HG02870 (cell line): ENCODE measurements at regions not wholly inside any gene's neighbourhood (a gene's known extent, or its start where the extent isn't known, plus 50 kb on each side); places are given as distances from the start of the nearest gene placed in this dataset.
"Not testable (repeated sequence)": the region's sequence is repeated elsewhere in the genome, so short reads cannot be mapped to it uniquely, and the experiment has no call there.

Source experiments
- ATAC-seq: cut with Tn5 transposase; IDR thresholded peaks from one replicate; pipeline ENCODE4 v1.9.1; 2021; ENCODE audit warnings: mild to moderate bottlenecking, moderate library complexity; ENCODE audit not compliant: unreplicated experiment

DNA sequence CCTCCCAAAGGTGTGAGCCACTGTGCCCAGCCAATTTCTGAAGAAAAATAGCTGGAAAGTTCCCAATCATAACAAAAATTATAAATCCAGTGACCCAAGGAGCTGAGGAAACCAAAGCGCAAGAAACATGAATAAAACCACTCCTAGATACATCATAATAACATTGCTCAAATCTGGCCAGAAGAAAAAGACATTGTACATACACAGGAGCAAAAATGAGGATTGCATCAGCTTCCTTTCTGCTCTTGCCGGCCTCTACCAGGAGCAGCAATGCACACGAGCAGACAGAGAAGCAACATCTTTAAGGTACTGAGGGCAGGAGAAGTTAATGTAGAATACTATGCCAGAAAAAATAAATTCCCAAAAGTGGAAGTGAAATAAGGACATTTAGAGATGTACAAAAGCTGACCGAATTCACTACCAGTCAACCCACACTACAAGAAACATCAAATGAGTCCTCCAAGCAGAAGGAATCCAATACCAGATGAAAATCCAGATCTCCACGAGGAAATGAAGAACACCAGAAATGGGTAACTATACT, 127.0 kb upstream of the NBPF11 start:
- ATAC-seq = not testable (repeated sequence)

DNA sequence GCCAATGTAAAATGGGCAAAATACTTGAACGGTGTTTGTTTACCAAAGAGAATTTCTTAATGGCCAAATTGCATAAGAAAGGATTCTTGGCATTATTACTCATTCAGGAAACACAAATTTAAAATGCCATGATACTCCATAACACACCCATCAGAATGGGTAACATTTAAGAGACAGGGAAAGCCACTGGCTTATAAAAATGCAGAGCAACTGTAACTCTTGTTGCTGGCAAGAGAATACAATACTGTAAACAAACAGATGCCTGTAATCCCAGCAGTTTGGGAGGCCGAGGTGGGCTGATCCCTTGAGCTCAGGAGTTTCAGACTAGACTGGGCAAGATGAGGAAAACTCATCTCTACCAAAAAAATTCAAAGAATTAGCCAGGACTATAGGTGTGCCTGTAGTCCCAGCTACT, 125.8 kb upstream of the NBPF11 start:
- ATAC-seq = not testable (repeated sequence)

DNA sequence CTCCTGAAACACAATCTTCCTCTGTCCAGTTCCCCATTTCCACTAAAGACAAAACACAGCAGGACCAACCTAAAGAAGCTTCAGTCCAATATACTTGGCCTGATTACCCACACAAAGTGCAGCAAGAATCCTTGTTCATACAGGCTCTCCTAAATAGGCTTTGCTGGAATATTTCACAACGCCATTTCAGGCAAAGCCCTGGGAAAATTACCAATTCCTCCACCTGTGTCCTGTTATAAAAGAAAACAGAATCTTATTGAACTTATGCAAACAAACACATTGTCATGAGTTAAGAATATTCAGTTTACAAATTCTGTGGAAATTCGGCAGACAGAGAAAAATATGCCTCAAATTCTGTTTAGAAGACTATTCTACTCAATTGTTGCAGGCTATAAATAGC, 115.0 kb upstream of the NBPF11 start:
- ATAC-seq = not testable (repeated sequence)

DNA sequence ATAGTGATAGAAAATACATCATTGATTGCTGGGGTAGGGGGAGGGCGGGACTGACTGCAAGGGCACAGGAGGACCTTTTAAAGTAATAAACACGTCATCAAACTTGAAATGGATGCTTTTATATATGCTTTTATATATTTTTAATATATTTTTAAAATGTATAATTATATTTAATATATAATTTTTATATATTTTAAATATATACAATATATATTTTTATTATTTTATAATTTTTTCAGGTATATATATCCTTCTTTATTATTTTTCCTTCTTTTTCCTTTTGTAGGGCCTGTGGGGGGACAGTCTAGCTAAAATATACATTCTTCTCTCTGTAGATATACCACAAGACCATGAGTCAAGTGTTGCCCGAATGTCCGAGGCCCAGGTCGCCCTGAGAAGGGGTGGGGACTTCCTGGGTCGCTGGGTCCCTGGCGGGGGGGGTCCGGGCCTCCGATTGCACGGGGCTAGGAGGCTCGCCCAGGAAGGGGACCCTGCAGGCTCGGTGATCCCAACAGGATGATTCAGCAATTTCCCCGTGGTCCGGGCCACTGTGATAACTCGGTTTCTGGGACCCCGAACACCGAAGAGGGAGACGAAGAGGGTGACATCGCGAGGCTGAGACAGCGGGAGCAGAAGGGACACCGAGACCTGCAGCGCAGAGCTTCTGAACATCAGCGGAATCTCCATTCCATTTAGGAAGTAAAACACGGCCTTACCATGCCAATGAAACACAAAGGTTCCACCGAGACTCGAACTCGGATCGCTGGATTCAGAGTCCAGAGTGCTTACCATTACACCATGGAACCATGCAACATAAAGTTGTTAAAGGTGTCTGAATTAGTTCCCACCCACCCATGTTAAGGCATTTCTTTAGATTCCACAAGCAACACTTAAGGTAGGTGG, 112.5 kb upstream of the NBPF11 start:
- no peak for ATAC-seq

DNA sequence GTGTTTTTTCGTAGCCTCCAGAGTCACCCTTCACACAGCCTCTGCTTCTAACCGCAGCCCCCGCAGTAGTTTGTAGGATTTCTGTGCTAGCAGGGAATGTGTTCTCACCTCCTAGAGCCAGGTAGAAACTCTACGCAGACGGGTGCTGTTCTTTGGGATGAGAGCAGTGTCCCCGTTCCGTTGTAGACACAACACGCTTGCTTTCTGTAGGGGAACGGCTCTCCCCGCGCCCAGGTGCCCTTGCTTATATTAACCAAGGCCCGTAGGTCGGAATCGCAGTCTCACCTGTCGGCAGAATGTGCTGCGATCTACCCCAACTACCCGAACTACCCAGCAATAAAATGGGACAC, 111.8 kb upstream of the NBPF11 start:
- no peak for ATAC-seq

DNA sequence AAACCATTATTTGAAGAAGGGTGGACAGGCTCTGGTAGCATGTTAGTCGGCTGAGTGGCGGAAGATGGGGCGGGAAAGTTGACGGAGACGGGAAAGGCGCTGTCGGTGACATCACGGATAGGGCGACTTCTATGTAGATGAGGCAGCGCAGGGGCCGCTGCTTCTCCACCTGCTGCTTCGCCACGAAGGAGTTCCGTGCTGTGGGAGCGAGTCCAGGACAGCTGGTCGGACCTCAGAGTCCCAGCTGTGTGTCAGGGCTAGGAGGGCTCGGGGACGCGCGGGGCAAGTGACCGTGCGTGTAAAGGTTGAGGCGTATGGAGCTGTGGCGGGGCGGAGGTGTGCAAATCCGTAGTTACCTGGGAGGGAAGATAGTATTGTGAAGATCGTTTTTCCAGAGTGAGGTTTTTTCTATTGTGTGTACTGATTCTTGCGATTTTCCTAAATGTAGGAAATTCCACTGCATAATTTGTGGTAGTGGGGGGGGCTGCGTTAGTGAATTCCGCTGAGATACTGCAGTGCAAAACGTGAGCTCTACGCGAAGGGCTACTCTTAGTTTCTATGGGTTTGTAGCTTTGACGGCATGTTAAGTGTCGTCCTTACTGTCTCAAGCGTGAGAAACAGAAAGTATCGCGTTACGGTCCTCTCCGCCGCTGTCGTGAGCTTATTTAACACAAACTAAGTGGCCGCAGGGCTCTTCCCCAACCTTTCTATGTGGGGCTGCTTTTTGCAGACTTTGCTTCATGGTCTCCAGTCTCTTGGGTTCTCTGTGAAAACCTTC, 111.2 kb upstream of the NBPF11 start:
- ATAC-seq = no peak

DNA sequence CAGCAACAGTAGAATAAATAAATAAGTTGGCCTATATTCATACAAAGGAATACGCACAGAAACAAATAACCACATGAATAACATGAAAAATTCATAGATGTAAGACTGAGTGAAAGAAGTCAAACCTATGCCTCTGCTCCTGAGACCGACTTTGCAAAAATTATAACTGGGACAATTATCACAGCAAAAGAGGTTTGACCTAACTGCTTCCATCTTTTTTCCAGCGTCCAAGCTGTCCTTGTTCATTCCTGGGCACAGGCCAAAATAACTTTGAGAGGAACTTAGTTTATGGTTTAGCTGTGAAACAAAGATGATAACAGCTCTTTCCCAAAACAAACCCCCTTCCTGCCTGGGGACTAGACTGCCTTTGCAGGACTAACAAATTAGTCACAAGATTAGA, 109.6 kb upstream of the NBPF11 start:
- not testable (repeated sequence) for ATAC-seq

DNA sequence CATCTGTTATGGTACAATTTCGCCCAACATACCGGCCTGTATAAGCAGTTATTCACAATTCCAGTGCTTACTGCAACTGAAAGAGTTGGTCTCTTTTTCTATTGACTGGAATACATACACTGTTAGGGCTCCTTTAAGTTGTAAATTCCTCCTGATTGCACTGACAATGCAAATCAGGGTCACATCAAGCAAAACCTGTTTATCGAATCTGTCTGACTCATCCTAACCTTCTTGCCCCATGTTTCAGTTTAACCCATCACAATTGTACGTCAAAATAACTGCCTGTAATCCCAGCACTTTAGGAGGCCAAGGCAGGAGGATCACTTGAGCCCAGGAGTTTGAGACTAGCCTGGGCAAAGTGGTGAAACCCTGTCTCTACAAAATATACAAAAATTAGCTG, 105.8 kb upstream of the NBPF11 start:
- not testable (repeated sequence) for ATAC-seq

DNA sequence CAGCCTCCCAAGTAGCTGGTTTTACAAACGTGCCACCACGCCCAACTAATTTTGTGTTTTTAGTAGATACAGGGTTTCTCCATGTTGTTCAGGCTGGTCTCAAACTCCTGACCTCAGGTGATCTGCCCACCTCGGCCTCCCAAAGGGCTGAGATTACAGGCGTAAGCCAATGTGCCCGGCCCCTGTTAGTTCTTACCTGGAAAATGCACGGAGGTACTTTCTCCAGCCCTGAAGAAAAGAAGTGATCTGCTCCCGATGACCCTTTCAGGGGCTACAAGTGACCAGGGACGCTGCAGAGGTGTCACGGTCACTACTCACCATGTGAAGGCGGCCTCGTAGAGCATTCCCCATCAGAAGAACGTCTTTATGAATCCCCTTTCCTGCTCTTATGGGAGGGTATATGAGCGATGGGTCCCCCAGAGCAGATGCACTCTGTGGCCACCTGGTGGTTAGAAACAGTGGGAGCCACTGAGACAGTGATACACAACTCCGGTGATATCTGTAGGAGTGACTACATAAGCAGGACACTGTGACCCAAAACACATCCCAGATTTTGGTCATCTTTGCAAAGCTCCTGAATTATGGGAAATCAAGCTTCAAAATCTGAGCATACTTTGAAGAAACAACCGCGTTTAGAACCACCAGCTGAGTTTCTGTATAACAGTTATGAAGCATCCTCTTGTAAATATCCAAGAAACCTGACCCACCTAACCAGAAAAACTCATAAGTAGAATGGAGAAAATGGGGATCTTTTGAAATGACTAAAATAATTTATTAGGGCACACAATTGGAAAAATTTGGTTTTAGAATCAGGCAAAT, 102.7 kb upstream of the NBPF11 start:
- ATAC-seq = not testable (repeated sequence)

DNA sequence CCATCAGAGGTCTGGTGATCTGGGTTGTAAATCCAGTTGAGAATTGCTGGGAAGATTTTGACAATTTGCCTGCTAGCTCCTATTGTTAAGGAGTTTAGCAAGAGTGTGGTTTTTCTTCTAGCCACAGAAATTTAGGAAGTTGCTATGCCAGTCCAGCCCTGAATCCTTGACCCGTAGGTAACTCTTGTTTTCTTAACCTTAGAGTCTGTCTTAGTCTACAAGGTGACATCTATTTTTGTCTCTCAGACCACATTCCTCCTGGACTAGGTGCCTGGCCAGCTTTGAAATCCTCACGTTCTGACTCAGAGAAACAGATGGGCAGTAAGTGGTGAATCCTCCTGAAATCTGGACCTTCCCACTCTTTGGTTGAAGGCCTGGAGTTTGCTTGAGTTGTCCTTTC, 101.7 kb upstream of the NBPF11 start:
- ATAC-seq = not testable (repeated sequence)

DNA sequence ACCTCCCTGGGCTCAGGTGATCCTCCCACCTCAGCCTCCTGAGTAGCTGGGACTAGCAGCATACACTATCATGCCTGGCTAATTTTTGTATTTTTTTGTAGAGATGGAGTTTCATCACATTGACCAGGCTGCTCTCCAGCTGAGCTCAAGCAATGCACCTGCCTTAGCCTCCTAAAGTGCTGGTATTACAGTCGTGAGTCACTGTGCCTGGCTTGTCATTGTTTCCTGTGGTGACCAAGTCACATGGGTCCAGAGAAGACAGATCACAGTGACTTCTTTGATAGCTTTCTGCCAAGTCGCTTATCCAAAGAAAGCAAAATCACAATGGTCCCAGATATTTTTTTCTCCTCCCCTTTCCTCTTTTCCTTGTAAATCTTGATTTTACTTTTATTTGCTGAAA, 96.7 kb upstream of the NBPF11 start:
- not testable (repeated sequence) for ATAC-seq

DNA sequence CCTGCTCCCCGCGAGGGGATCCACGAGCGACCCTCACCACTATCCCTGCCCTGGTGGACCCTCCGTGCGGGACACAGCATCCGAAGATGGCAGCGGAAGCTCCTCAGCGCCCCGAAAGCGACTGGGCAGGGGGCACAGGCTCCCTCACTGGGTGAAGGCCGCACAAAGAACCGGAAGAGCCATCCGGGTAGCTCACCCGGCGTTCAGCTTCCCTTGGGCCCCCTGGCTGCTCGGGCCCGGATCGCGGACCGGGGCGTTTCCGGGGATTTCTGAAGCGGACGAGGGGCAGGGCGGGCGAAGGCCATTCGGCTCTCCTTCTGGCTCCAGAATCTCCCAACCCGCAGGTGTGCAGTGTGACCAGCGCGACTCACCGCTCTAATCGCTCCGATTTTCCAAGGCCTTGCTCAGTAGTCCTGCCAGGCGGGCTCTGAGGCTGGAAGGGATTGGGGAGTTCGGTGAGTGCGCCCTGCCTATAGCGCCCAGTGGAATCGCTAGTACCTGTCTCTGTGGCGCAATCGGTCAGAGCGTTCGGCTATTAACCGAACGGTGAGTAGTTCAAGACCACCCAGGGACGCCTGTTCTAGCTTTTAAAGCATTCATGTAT, 94.3 kb upstream of the NBPF11 start:
- not testable (repeated sequence) for ATAC-seq

DNA sequence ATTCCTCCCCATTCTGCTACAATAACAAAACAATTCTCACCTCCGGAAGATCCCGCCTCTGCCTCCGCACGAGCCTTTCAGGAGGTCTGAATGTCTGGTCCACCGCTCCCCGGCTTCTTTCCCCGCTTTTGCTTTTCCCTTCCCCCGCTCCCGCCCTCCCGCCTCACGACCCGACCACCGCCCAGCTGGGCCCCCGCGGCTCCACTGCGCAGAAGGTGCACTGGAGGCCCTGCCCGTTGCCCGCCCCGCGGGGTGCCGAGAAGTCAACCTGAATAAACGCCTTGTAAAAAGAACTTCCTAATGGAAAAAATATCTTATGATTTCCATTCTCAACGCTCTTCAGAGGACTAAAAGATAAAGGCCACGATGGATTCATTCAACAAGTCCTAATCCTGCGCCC, 93.8 kb upstream of the NBPF11 start:
- ATAC-seq = not testable (repeated sequence)

DNA sequence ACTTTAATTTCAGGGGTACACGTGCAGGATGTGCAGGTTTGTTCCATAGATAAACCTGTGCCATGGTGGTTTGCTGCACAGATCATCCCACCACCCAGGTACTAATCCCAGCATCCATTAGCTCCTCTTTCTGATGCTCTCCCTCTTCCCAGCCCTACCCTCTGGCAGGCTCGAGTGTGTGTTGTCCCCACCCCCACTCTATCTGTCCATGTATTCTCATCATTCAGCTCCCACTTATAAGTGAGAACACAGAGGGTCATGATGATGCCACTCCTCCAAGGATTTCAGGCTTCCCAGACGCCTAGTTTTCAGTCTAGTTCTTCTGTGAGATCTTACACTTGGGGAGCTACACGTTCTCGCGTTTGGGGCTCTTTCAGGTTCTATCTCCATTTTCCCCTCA, 93.4 kb upstream of the NBPF11 start:
- not testable (repeated sequence) for ATAC-seq

DNA sequence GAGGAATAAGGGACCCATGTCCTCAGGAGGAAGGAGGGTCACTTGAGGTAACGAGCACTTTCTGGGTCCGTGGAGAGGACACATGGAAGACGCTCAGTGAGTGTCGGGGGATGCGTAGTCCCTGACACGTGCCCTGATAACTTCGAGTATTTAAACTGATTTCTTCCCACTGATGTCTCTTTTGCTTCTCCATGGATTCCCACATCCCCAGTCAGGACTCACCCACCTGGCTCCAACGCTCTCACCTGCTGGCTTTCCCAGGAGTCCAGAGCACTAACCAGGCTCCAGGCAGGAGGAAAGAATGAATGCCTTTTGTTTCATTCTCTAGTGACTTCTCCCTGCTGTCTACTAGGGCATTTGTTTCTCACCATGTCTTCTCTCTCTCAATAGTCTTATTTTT, 81.2 kb upstream of the NBPF11 start:
- not testable (repeated sequence) for ATAC-seq

DNA sequence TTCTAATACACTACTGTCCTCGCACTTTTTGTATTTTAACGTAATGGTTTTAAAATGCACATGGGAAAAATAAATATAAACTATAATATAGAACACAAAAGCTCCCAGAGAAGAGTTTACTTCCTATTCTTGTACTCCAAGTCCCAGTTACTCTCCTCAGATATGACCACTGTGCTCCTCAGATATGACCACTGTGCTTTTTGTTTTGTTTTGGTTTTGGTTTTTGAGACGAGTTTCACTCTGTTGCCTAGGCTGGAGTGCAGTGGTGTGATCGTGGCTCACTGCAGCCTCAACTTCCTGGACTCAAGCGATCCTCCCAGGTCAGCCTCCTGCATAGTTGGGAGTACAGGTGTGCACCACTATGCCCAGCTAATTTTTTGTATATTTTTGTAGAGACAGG, 76.8 kb upstream of the NBPF11 start:
- ATAC-seq = not testable (repeated sequence)

DNA sequence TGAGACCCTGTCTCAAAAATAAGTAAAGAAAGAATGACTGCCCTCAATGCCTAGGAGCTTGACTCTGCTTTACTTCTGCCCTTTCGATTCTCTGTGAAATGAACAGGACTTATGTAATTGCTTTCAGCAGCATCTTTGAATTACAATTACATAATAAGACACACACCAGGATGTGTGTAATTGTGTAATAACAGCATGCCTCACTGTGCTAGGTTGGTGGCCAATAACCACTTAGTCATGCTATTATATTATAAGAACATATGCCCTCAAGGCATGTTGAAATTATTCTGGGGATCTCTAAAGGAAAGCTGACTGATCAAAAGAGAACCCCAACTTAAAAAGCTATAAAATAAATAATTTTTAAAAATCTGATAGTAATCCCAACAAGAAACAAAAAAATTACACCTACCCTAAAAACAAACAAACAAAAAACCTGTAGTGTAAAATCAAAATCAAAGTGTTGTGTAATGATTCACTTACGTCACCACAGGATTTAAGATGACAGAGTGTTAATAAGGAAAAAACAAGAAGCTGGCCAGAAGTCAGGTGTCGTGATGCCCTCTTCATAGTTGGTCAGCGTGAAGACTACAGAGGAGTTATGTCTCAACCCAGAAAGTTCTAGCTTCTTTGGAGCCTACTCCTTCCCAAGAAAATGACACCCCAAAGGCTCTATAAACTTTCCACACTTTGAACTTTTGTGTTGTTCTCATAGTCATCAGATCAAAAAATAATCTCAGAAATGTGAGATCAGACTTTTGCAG, 70.5 kb upstream of the NBPF11 start:
- not testable (repeated sequence) for ATAC-seq

DNA sequence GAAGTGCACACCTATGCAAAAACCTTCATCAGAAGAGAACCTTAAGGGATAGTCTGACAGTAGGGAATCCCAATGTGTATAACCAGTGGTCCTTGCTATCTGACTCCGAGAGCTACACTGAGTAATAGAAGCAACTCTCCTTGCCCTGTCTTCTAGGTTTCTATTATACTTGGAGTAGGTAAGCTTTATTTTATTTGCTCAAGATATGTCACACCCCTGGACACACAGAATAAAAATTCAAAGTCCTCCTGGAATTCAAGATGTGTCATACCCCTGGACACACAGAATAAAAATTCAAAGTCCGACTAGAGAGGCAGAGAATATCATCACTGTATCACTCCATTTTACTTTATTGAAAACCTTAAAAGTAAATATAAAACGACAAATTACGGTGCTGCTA, 69.5 kb upstream of the NBPF11 start:
- ATAC-seq = not testable (repeated sequence)

DNA sequence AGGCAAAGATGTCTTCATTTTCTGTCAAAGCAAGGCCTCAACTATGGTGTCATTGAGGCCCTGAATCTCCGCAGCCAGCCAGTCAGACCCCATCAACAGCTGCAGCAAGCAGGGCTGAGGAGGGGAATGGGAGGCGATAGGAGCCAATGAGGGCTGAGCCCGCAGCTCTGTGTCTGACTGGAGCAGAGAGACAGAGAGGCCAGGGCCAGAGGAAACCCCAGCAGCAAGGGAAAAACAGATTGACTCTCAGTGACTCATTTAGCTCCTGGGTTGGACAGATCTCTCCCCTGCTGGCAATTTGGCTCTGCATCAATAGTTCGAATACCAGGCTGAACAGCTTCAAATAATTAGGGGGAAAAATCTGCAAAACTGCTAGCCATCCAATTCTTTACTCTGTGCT, 67.1 kb upstream of the NBPF11 start:
- ATAC-seq = not testable (repeated sequence)

DNA sequence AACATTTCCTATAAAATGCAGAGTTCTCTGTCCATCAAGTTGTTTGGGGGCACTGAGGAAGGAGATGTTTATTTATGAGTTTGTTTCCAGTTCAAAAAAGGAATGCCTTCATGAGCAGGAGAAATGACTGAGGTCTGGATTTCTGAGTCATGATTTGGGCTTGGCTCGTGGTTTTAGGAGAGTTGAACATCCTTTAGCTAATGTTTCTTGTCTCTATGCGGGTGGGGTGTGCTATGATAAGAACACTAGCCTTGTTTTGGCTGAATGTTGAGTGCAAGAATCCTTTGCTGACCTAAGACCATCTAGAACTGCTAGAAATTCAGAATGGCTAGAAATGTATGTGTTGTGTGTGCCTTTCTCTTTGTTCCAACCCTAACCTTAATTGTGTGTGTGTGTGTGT, 59.1 kb upstream of the NBPF11 start:
- not testable (repeated sequence) for ATAC-seq
